GM12872 (cell line): ENCODE measurements at regions not wholly inside any gene's neighbourhood (a gene's known extent, or its start where the extent isn't known, plus 50 kb on each side); places are given as distances from the start of the nearest gene placed in this dataset.

Experiments used
- CTCF ChIP-seq: IDR thresholded peaks from 3 replicates; pipeline ENCODE4 v1.5.1; 2011; ENCODE audit warnings: low read depth, mild to moderate bottlenecking, low read length, moderate library complexity; ENCODE audit not compliant: insufficient read depth

GRCh38 chr21:15363921-15364320, 299.1 kb upstream of the NRIP1 start:
- TF ChIP-seq CTCF = no peak

DNA sequence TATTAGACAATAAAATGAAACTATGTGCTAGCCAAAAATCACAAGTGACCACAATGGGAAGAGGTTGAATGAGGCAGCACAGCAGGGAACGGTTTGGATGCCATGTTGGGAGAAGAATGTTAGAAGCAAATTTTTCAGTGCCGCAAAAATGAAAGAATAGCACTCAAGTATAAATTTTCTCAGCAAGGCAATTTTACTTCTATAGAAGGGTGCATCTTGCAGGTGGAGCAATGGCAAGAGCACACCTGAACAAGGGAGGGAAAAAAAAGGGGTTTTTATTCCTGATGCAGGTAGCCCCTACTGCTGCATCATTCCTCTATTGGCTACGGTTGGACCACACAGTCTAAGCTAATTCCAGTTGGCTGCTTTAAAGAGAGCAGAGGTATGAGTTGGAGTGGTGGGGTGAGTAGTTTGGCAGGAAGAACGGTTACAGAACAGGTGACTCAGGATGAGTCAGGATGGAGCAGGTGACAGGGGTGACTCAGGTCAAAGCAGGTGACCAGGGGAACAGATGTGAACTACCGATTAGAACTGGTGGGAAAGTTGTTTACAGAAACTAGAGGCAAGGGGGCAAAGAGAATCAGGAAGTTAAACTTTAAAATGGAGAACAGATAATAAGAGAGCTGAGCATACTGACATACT, 301.1 kb upstream of the NRIP1 start:
- no peak for TF ChIP-seq CTCF

- TF ChIP-seq CTCF = no peak
Measured at GRCh38 chr21:15366555-15366954, 301.8 kb upstream of the NRIP1 start.

DNA sequence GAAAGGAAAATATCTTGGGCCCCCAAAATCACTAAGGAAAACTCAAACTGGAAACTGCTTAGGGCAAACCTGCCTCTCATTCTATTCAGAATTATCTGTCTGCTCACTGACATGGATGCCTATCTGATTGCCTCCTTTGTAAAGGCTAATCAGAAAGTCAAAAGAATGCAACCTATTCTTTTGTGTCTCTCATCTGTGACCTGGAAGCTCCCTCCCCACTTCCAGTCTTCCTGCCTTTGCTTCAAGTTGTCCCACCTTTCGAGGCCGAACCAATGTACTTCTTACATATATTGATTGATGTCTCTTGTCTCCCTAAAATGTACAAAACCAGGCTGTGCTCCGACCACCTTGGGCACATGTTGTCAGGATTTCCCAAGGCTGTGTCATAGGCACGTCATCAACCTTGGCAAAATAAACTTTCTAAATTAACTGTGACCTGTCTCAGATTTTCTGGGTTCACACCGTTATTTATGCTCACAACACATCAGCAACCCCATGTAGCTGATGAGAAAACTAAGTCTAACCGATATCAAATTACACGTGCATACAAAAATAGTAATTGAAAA, 302.3 kb upstream of the NRIP1 start:
- TF ChIP-seq CTCF = no peak

DNA sequence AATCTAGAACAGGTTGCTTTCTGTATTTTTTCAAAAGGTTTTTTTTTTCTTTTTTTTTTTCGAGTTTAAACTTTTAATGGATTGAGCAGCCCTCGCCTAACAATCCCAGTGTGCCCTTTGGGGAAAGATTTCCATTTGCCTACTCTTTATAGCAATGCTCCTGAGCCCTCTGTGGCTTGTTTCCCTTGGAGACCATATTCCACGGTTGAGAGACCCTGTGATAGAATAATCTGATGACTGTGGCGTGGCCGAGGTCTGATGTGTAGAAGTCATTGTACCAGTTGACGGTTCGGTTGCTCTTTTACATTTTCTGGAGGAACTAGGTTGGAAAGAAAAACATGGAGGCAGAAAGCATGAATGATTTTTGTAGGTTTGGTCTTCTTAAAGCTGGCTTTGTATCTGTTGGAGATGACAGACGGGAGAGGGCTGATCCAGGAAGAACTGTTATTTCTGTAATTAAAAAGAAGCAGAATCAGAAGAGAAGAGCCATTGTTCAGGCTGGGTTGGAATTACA, 305.7 kb upstream of the NRIP1 start:
- TF ChIP-seq CTCF = no peak

DNA sequence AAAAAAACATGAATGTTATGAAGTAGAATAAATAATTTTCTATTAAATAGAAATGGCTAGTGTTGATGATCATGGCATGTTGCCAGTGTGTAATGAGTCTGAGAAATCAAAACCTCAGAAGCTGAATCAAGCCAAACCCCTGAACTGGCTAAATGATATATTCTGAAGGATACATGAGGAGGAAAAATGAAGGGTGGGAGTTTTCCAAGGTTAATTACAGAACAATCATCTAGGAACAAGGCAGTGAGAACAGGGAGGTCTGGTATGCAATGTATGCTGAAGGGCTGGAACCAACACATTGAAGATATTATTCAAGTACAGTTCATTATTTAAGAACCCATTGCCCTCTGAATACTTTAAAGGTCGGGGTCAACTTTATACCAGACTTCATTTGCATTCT, 309.1 kb upstream of the NRIP1 start:
- no peak for TF ChIP-seq CTCF

GRCh38 chr21:15379776-15380175, 315.0 kb upstream of the NRIP1 start:
- no peak for TF ChIP-seq CTCF
